ENCODE measurements at regions not wholly inside any gene's neighbourhood (a gene's known extent, or its start where the extent isn't known, plus 50 kb on each side); places are given as distances from the start of the nearest gene placed in this dataset.

DNA sequence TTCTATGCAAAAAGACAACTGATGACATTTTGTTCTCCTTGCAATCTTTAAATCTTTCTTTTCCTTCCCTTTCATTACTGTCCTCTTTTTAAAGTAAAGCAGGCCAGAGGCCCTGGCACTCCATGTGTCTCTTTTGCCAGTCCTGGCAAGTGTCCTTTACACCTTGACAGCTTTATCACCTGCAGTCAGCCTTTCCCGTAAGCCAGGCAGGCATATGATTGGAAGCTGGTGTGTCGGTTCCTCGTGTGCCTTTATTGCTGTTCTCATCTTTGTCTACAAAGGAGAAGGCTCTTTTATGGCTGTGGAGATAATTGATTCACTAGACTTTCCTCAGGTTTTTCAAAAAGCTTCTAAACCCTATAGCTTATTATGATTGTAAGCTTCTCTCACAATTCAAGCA is 162.3 kb upstream of the FBXL4 start:
- TF ChIP-seq CTCF (conservative IDR thresholded peaks at IDR 0.05; ENCODE audit: low read depth, low read length), result no peak
- Histone ChIP-seq H3K4me3 (IDR thresholded peaks at IDR 0.05; ENCODE audit: insufficient read depth, low read depth, low read length) (no peak overlapping the region), H3K4me1 (ENCODE audit: low read depth, poor library complexity, severe bottlenecking) (no peaks in the 10 kb centered on the region), H2AFZ (ENCODE audit: low read depth) (no peak overlapping the region), H3K4me2 (no peak overlapping the region), H4K20me1 (ENCODE audit: insufficient read depth) (no peaks in the 10 kb centered on the region), H3K9ac (no peak overlapping the region), H3K36me3 (ENCODE audit: insufficient read depth) (no peaks in the 10 kb centered on the region), H3K79me2 (ENCODE audit: insufficient read depth, low read depth) (no peaks in the 10 kb centered on the region), H3K27ac (no peak overlapping the region), H3K27me3 (ENCODE audit: insufficient read depth, low read depth) (no peaks in the 10 kb centered on the region)

DNA sequence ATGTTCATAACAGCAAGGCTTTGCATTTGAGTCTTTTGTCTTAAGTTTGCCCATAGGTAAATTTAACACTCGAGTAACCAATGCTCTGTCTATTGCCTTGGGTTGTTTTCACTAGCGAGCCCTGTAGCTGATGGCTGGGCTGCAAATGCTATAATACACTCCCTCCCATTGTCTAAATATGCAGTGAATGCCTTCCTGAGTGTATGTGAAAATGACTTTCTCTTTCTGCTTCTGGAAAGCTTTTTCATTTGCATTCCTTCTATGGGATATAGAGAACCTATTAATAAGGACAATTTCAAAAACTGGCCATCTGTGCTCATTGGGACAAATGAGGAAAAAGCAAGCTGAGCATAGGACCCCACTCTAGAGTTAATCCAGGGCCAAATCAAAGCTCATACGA is 156.5 kb upstream of the FBXL4 start:
- Histone ChIP-seq H3K4me1 (ENCODE audit: low read depth, poor library complexity, severe bottlenecking) (no peaks in the 10 kb centered on the region), H3K4me2 (no peak overlapping the region), H3K36me3 (ENCODE audit: insufficient read depth) (no peaks in the 10 kb centered on the region), H2AFZ (ENCODE audit: low read depth) (no peak overlapping the region), H3K79me2 (ENCODE audit: insufficient read depth, low read depth) (no peaks in the 10 kb centered on the region), H3K27ac (no peak overlapping the region), H3K4me3 (IDR thresholded peaks at IDR 0.05; ENCODE audit: insufficient read depth, low read depth, low read length) (no peak overlapping the region), H4K20me1 (ENCODE audit: insufficient read depth) (no peaks in the 10 kb centered on the region), H3K9ac (no peak overlapping the region), H3K27me3 (ENCODE audit: insufficient read depth, low read depth) (no peaks in the 10 kb centered on the region)
- TF ChIP-seq CTCF (conservative IDR thresholded peaks at IDR 0.05; ENCODE audit: low read depth, low read length), result no peak

GRCh38 chr6:99099243-99099642 is 151.5 kb upstream of the FBXL4 start:
- H3K36me3 ChIP-seq (ENCODE audit: insufficient read depth), result no peaks in the 10 kb centered on the region
- no peaks in the 10 kb centered on the region for H4K20me1 ChIP-seq (ENCODE audit: insufficient read depth)
- no peak overlapping the region for H3K27ac ChIP-seq
- TF ChIP-seq CTCF (conservative IDR thresholded peaks at IDR 0.05; ENCODE audit: low read depth, low read length), result no peak
- no peak overlapping the region for H3K9ac ChIP-seq
- no peaks in the 10 kb centered on the region for H3K27me3 ChIP-seq (ENCODE audit: insufficient read depth, low read depth)
- H2AFZ ChIP-seq (ENCODE audit: low read depth), result no peak overlapping the region
- no peak overlapping the region for H3K4me2 ChIP-seq
- no peaks in the 10 kb centered on the region for H3K79me2 ChIP-seq (ENCODE audit: insufficient read depth, low read depth)
- peaks cover 11% of the 10 kb centered on the region for H3K4me1 ChIP-seq (ENCODE audit: low read depth, poor library complexity, severe bottlenecking)
- no peak overlapping the region for H3K4me3 ChIP-seq (IDR thresholded peaks at IDR 0.05; ENCODE audit: insufficient read depth, low read depth, low read length)

GRCh38 chr6:99096170-99096569 is 148.4 kb upstream of the FBXL4 start:
- Histone ChIP-seq H3K9ac (no peak overlapping the region), H3K4me1 (ENCODE audit: low read depth, poor library complexity, severe bottlenecking) (peaks cover 35% of the 10 kb centered on the region), H2AFZ (ENCODE audit: low read depth) (no peak overlapping the region), H4K20me1 (ENCODE audit: insufficient read depth) (no peaks in the 10 kb centered on the region), H3K79me2 (ENCODE audit: insufficient read depth, low read depth) (no peaks in the 10 kb centered on the region), H3K27ac (no peak overlapping the region), H3K4me3 (IDR thresholded peaks at IDR 0.05; ENCODE audit: insufficient read depth, low read depth, low read length) (no peak overlapping the region), H3K27me3 (ENCODE audit: insufficient read depth, low read depth) (no peaks in the 10 kb centered on the region), H3K36me3 (ENCODE audit: insufficient read depth) (no peaks in the 10 kb centered on the region), H3K4me2 (no peak overlapping the region)
- no peak for TF ChIP-seq CTCF (conservative IDR thresholded peaks at IDR 0.05; ENCODE audit: low read depth, low read length)

Measured in KMS-11 (cell line).